IMR-90 (cell line): ENCODE measurements at regions not wholly inside any gene's neighbourhood (a gene's known extent, or its start where the extent isn't known, plus 50 kb on each side); places are given as distances from the start of the nearest gene placed in this dataset.

Experiments used
- BHLHE40 ChIP-seq: fragments of 150-350 bp; IDR thresholded peaks from 2 replicates; pipeline ENCODE4 v1.6.1; 2016; ENCODE audit warnings: mild to moderate bottlenecking, low read depth, low read length
- CEBPB ChIP-seq: IDR thresholded peaks from 2 replicates; pipeline ENCODE4 v1.6.1; 2012; ENCODE audit warnings: low read depth, low read length, improper control_type of control experiment
- CTCF ChIP-seq: conservative IDR thresholded peaks from 2 replicates; pipeline ENCODE4 v1.5.1; 2012; ENCODE audit warnings: mild to moderate bottlenecking, low read depth, low read length, improper control_type of control experiment
- MAFK ChIP-seq: IDR thresholded peaks from 2 replicates; pipeline ENCODE4 v1.6.1; 2012; ENCODE audit warnings: low read depth, low read length, improper control_type of control experiment
- MAZ ChIP-seq: IDR thresholded peaks from 2 replicates; pipeline ENCODE4 v1.6.1; 2012; ENCODE audit warnings: low read depth, mild to moderate bottlenecking, low read length, improper control_type of control experiment, moderate library complexity, borderline replicate concordance
- MXI1 ChIP-seq: IDR thresholded peaks from 2 replicates; pipeline ENCODE4 v1.6.1; 2012; ENCODE audit warnings: low read depth, mild to moderate bottlenecking, low read length, moderate library complexity, borderline replicate concordance
- POLR2A ChIP-seq: IDR thresholded peaks from 2 replicates; pipeline ENCODE4 v1.6.1; 2012; ENCODE audit warnings: mild to moderate bottlenecking, low read depth, low read length
- RAD21 ChIP-seq: IDR thresholded peaks from 2 replicates; pipeline ENCODE4 v1.6.1; 2012; ENCODE audit warnings: low read length, improper control_type of control experiment
- RCOR1 ChIP-seq: IDR thresholded peaks from 2 replicates; pipeline ENCODE4 v1.6.1; 2012; ENCODE audit warnings: mild to moderate bottlenecking, low read length, improper control_type of control experiment; ENCODE audit not compliant: insufficient replicate concordance
- RFX5 ChIP-seq: IDR thresholded peaks from 2 replicates; pipeline ENCODE4 v1.8.0; 2012; ENCODE audit warnings: low read depth, mild to moderate bottlenecking, low read length, moderate library complexity
- SMC3 ChIP-seq: fragments of 150-350 bp; IDR thresholded peaks from 2 replicates; pipeline ENCODE4 v1.6.1; 2016; ENCODE audit warnings: low read depth, mild to moderate bottlenecking, antibody characterized with exemption, low read length, moderate library complexity

DNA sequence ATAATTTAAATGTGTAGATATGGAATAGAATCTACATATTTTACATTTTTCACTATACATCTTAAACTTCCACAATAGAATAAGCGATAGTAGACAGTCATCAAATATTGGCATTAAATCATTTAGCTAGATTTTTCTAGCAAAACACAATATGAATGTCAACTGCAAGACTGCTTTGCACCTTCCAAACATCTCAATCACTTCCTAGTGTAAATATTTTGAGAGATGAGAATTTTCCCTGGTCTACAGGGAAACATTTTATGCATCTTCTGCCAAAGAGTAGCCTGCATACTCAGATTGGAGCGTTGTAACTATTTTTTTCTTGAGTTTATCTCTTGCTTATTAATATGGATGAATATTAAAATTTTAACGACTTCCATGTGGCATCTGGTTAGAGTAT is 897.4 kb downstream of the CENPC start:
- TF ChIP-seq POLR2A (no peak), CTCF (no peak), CEBPB (no peak), SMC3 (no peak), RFX5 (no peak), MXI1 (no peak), RCOR1 (no peak), RAD21 (no peak), MAZ (no peak), MAFK (no peak), BHLHE40 (no peak)
